D341Med (cell line): ENCODE measurements at regions not wholly inside any gene's neighbourhood (a gene's known extent, or its start where the extent isn't known, plus 50 kb on each side); places are given as distances from the start of the nearest gene placed in this dataset.
"Not testable (repeated sequence)": the region's sequence is repeated elsewhere in the genome, so short reads cannot be mapped to it uniquely, and the experiment has no call there.

ENCODE experiments used
- DNase-seq: peaks from one replicate; pipeline ENCODE4 v3.0.0; 2012; ENCODE audit warnings: low spot score

- DNase-seq = no peak
Observed at GRCh38 chr3:182626484-182627467, 166.5 kb upstream of the ATP11B start.

DNA sequence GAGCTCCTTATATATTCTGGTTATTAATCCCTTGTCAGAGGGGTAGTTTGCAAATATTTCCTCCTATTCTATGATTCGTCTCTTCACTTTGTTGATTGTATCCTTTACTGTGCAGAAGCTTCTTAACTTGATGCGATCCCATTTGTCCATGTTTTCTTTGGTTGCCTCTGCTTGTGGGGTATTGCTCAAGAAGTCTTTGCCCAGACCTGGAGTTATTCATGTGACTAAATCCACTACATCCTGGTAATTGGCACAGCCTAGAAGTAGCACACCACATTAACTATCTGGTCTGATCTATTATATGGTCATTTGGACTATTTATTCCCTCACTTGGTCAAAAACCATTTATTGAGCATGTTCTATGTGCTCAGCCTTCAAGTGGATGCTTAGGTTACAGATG is 164.8 kb upstream of the ATP11B start:
- no peak for DNase-seq

- DNase-seq = no peak
Observed at GRCh38 chr3:182629521-182629920, 163.8 kb upstream of the ATP11B start.

DNA sequence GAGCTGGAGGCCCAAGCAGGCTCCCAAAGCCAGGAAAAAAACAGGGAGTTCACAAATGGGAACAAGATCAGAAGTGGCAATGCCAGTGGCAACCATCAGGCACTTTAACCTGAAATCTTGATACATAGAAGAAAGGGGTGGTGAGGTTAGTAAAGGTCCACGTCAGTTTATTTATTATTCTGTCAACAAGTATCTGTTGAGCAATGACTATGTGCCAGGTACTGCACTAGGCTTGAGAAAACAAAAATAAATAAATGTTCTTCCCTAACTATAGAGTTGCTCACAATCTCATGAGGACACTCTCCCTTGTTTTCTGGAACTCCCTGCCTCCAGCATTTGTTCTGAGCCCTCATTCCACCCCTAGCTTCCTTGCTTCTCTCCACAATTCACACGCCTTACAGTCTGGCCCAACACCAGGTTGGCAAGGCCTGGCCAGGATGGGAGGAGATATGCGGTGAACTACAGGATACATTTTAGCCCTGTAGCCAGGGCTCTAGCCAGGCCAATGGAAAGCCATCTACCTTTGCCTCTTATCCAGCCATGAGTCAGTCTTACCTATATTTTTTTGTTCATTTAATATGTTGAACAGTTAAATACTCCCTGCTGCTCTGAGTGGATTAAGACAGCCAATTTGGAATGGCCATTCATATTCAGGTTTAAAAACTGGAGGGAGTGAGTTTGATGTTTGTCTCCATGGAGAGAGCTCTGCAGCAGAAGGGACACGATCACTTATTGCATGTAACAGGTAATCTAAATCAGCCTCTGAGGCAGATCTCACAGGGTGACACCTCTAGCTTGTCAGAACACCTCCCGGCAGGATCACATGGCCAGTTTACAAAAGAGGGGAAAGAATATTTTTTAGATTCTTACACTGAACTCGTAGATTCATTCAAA is 161.9 kb upstream of the ATP11B start:
- DNase-seq = no peak

GRCh38 chr3:182632077-182632393 is 161.3 kb upstream of the ATP11B start:
- DNase-seq = no peak

DNA sequence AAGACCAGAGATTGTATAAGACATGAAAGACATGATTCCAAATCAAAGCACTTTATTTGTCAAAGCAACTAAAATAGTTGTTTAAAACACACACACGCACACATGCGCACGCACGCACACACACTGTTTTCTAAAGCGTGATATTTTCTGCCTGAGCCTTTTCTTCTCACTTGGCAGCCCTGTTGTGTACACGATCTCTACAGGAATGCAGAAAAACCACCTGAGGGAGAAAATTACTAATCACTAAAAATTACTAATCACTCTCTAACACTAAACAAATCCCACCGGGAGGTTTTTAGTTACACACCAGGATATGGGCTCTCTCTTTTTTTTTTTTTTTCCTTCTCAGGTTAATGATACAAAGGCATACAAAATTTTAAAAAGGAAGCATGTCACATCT is 160.1 kb upstream of the ATP11B start:
- DNase-seq = no peak

DNA sequence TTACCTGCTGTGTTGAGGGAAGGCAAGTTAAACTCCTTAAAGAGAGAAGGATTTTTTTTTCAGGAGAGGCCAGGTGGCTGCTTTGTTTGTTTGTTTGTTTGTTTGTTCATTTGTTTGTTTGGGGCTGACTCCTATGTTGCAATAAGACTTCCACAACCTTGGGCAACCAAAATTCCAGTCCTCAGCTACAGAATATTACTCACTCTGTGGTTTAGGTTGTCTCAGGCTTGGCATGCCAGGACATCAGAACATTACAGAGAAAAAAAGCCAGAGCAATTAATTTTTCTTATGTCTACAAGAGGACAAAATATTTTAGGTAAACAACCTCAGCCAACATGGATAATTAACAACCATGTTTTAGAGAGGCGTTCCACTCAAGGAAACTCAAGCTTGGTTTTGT is 156.7 kb upstream of the ATP11B start:
- no peak for DNase-seq

- DNase-seq = no peak
Observed at GRCh38 chr3:182637350-182638110, 155.8 kb upstream of the ATP11B start.

- DNase-seq = no peak
Observed at GRCh38 chr3:182644013-182644412, 149.3 kb upstream of the ATP11B start.

DNA sequence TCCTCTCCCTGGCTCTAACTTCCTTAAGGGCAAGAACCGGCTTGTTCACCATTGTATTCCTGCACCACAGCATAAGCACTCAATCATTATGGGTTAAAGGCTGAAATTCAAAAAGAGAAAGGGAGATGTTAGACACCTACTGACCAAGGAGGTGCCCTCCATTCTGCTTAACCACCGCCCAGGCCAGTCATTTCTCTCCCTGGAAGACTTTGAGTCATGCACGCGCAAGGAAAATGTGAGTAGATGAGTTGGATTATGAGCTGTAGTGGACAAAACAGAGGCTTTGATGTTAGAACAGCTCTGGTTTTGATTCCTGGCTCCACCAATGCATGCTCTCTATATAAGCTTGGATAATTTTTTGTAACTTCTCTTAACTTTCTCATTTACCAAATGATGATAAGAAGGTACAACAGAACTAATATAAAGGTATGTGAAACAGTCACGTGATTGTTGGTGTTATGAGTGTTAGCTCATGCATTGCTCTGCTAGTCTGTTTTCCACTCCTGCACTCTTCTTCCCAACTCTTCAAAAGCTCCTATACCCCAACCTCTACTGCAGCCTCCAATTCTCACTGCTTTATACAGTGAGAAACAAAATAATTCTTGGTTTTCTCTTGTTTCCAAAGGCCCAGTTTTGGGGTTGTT is 148.4 kb upstream of the ATP11B start:
- no peak for DNase-seq

GRCh38 chr3:182650568-182651128 is 142.7 kb upstream of the ATP11B start:
- no peak for DNase-seq

DNA sequence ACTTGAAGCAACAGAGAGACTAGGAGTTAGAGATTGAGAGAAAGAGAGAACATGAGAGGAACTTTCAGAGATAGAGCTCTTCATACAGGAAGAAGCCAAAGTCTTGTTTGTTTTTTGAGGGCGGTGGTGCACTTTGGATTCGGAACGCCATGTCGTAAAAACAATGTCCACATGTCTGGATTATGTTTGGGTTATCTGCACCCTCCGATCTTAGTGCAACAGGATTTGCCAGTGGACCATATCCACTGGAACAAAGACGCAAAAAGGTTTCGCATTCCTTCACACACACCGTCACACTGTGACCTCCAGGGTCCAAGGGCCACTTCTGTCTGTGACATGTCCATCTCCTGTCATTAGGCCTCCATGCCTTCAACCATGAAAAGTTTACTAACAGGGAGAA is 141.8 kb upstream of the ATP11B start:
- DNase-seq = no peak

GRCh38 chr3:182653065-182653464 is 140.2 kb upstream of the ATP11B start:
- DNase-seq = not testable (repeated sequence)

- no peak for DNase-seq
Observed at GRCh38 chr3:182668541-182668940, 124.8 kb upstream of the ATP11B start.

GRCh38 chr3:182668974-182669373 is 124.3 kb upstream of the ATP11B start:
- DNase-seq = no peak

GRCh38 chr3:182671541-182671940 is 121.8 kb upstream of the ATP11B start:
- DNase-seq = no peak

DNA sequence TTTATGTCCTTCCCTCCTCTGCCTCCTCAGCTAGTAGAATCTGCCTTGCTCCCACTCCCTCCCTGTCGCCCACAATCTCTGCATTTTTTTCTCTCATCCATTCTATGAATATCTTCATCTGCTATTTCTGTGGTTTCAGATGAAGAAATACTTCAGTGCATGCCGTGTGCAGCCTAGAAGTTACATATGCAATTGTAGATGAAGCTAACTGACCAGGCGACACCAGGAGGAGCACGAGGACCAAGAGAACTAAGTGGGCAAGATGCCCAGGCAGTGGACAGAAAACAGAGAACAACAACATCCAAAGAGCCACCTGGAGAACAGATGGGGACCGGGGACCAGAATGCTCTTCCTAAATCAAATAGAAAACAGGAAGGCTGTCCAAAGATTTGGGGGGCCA is 121.4 kb upstream of the ATP11B start:
- no peak for DNase-seq

DNA sequence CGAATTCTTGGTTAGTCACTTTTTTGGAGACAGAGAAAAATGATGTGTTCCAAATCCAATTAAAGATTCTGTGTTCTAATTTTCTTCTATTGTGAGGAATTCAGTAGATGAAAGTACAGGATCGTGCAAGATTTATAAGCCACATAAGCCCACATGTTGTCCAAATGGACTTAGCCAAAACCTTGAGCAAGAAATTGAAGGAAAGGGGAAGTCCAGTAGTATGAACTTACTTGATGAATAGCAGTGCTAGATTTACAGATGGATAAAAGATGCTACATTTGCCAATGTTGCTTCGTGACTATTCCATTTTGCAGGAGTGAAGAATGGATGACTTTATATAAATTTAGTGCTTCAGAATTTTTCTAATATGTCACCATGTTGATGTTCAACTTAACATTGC is 120.0 kb upstream of the ATP11B start:
- DNase-seq = no peak

- DNase-seq = peak; percentile 75
Observed at GRCh38 chr3:182682263-182683241, 110.8 kb upstream of the ATP11B start.

- peak; percentile 68 for DNase-seq
Observed at GRCh38 chr3:182683453-182683852, 109.9 kb upstream of the ATP11B start.
